ENCODE measurements at regions not wholly inside any gene's neighbourhood (a gene's known extent, or its start where the extent isn't known, plus 50 kb on each side); places are given as distances from the start of the nearest gene placed in this dataset.

- H3K27ac Mint-ChIP-seq = no peak overlapping the region
- no peak overlapping the region for H3K4me3 Mint-ChIP-seq
- H3K36me3 Mint-ChIP-seq (ENCODE audit: low read depth) = no peaks in the 10 kb centered on the region
- DNase-seq = no peak
- TF ChIP-seq, protein P1, sequence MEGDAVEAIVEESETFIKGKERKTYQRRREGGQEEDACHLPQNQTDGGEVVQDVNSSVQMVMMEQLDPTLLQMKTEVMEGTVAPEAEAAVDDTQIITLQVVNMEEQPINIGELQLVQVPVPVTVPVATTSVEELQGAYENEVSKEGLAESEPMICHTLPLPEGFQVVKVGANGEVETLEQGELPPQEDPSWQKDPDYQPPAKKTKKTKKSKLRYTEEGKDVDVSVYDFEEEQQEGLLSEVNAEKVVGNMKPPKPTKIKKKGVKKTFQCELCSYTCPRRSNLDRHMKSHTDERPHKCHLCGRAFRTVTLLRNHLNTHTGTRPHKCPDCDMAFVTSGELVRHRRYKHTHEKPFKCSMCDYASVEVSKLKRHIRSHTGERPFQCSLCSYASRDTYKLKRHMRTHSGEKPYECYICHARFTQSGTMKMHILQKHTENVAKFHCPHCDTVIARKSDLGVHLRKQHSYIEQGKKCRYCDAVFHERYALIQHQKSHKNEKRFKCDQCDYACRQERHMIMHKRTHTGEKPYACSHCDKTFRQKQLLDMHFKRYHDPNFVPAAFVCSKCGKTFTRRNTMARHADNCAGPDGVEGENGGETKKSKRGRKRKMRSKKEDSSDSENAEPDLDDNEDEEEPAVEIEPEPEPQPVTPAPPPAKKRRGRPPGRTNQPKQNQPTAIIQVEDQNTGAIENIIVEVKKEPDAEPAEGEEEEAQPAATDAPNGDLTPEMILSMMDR (IDR thresholded peaks at IDR 0.05) = no peak
- H3K9me3 Mint-ChIP-seq = no peaks in the 10 kb centered on the region
- peaks cover 12% of the 10 kb centered on the region for H3K4me1 Mint-ChIP-seq
- peaks cover 43% of the 10 kb centered on the region for H3K27me3 Mint-ChIP-seq (ENCODE audit: low read depth, poor library complexity)
Measured at GRCh38 chr1:36603461-36603860, 120.7 kb upstream of the CSF3R start.

GRCh38 chr1:36602184-36602583 is 119.5 kb upstream of the CSF3R start:
- Mint-ChIP-seq H3K4me3 (no peak overlapping the region), H3K27me3 (ENCODE audit: low read depth, poor library complexity) (peaks cover 55% of the 10 kb centered on the region), H3K9me3 (no peaks in the 10 kb centered on the region), H3K27ac (no peak overlapping the region), H3K36me3 (ENCODE audit: low read depth) (no peaks in the 10 kb centered on the region), H3K4me1 (peaks cover 16% of the 10 kb centered on the region)
- TF ChIP-seq, protein P1 (IDR thresholded peaks at IDR 0.05) = no peak
- no peak for DNase-seq

DNA sequence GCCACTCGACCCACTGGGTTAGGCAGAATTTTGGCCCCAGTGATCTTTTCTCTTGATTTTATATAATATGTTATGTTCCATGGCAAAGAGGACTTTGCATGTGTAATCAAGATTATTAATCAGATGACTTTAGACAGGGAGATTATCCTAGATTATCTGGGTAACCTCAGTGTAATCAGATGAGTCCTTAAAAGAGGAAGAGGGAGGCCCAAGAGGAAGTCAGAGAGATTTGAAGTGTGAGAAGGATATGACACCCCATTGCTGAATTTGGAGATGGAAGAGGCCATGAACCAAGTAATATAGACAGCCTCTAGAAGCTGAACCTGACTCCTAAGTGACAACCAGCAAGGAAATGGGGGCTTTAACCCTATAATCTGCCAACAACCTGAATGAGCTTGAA is 117.1 kb upstream of the CSF3R start:
- no peaks in the 10 kb centered on the region for H3K36me3 Mint-ChIP-seq (ENCODE audit: low read depth)
- peaks cover 61% of the 10 kb centered on the region for H3K27me3 Mint-ChIP-seq (ENCODE audit: low read depth, poor library complexity)
- no peak for DNase-seq
- peaks cover 5% of the 10 kb centered on the region for H3K9me3 Mint-ChIP-seq
- H3K4me3 Mint-ChIP-seq = no peak overlapping the region
- H3K4me1 Mint-ChIP-seq = peaks cover 17% of the 10 kb centered on the region
- TF ChIP-seq, protein P1 (IDR thresholded peaks at IDR 0.05) = no peak
- H3K27ac Mint-ChIP-seq = no peak overlapping the region

GRCh38 chr1:36597514-36597913 is 114.8 kb upstream of the CSF3R start:
- H3K9me3 Mint-ChIP-seq = peaks cover 5% of the 10 kb centered on the region
- DNase-seq = no peak
- H3K36me3 Mint-ChIP-seq (ENCODE audit: low read depth) = no peaks in the 10 kb centered on the region
- H3K27me3 Mint-ChIP-seq (ENCODE audit: low read depth, poor library complexity) = peaks cover 62% of the 10 kb centered on the region
- H3K4me1 Mint-ChIP-seq = peaks cover 22% of the 10 kb centered on the region
- TF ChIP-seq, protein P1 (IDR thresholded peaks at IDR 0.05) = no peak
- H3K4me3 Mint-ChIP-seq = peak overlapping the region; percentile 11
- H3K27ac Mint-ChIP-seq = no peak overlapping the region

DNA sequence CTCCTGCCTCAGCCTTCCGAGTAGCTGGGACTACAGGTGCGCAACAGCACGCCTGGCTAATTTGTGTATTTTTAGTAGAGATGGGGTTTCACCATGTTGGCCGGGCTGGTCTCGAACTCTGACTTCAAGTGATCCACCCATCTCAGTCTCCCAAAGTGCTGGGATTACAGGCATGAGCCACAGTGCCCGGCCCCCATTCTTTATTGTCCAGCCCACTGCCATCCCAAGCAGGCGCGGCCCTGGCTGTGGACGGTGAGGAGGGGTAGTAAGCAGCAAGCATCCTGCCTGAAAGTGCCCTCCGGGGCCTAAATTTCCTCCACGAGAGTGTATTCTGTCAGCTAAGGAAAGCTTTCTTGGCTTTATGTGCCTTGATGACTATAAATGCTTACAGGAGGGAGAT is 113.2 kb upstream of the CSF3R start:
- Mint-ChIP-seq H3K27ac (no peak overlapping the region), H3K9me3 (peaks cover 5% of the 10 kb centered on the region), H3K36me3 (ENCODE audit: low read depth) (no peaks in the 10 kb centered on the region), H3K4me3 (no peak overlapping the region), H3K27me3 (ENCODE audit: low read depth, poor library complexity) (peaks cover 64% of the 10 kb centered on the region), H3K4me1 (peaks cover 30% of the 10 kb centered on the region)
- TF ChIP-seq, protein P1 (IDR thresholded peaks at IDR 0.05) = no peak
- DNase-seq = no peak

DNA sequence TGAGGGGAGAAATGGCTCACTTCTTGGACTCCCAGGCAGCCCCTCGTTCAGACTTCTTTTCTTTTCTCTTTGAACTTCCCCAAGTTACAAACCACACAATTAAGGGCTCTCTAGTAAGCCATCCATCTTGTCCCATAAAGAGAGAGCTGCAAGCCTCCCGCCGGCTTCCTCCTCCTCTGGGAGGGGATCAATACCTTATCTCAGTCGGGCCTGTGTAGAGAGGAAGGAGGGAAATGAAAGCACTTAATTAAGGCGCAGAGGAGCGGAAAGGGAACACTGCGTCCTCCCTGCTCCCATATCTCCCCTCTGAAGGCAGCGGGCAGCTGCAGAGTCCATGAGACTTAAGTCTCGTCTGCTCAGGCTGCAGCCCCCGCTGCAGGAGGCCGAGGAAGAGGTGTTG is 112.6 kb upstream of the CSF3R start:
- peaks cover 5% of the 10 kb centered on the region for H3K9me3 Mint-ChIP-seq
- H3K36me3 Mint-ChIP-seq (ENCODE audit: low read depth) = no peaks in the 10 kb centered on the region
- no peak for DNase-seq
- no peak overlapping the region for H3K27ac Mint-ChIP-seq
- peaks cover 61% of the 10 kb centered on the region for H3K27me3 Mint-ChIP-seq (ENCODE audit: low read depth, poor library complexity)
- H3K4me3 Mint-ChIP-seq = no peak overlapping the region
- peaks cover 36% of the 10 kb centered on the region for H3K4me1 Mint-ChIP-seq
- TF ChIP-seq, protein P1 (IDR thresholded peaks at IDR 0.05) = no peak
